ENCODE measurements at regions not wholly inside any gene's neighbourhood (a gene's known extent, or its start where the extent isn't known, plus 50 kb on each side); places are given as distances from the start of the nearest gene placed in this dataset.
"Not testable (repeated sequence)": the region's sequence is repeated elsewhere in the genome, so short reads cannot be mapped to it uniquely, and the experiment has no call there.

DNA sequence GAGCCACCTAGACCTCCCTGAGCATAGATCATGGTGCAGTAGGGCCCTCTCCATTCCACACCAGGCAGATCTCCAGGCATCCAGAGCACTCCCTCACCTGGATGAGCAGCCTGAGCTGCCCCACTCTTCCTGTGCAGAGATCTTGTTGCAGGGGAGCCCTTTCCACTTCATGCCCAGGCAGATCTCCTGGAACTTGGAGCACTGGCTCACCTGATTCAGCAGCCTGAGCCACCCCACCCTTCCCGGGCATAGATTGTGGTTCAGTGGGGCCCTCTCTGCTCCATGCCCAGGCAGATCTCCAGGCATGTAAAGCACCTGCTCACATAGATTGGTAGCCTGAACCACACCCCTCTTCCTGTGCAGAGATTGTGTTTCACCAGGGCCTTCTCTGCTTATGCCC lies 78.0 kb downstream of the SEC16B start:
- no peak for DNase-seq

GRCh38 chr1:177890479-177890878 lies 79.4 kb downstream of the SEC16B start:
- no peak for DNase-seq

DNA sequence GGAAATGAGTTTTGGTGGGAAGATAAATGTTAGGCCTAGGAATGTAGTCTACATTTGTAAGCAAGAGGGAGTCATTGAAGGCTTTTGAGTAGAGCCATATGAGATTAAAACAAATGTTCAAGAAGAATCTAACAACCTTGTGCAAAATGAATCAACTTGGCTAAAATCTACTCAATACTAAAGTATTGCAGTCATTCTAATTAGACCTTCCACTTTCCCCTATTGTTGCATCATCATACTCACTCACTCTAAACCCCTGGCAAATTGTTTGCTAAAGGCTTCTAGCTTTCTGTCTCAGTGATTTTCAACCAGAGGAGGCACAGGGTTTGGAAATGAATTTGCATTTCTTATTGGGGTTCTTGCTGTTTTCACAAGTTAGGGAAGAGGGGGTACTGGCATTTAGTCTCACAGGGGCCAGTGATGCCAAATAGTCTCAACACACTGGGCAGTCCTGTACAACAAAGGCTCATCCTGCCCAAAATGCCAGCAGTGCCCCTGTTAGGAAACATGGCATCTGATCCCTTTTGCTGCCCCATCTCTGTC lies 85.3 kb downstream of the SEC16B start:
- no peak for DNase-seq

GRCh38 chr1:177883581-177883980 lies 86.3 kb downstream of the SEC16B start:
- DNase-seq = no peak

GRCh38 chr1:177880339-177880891 lies 89.4 kb downstream of the SEC16B start:
- no peak for DNase-seq

DNA sequence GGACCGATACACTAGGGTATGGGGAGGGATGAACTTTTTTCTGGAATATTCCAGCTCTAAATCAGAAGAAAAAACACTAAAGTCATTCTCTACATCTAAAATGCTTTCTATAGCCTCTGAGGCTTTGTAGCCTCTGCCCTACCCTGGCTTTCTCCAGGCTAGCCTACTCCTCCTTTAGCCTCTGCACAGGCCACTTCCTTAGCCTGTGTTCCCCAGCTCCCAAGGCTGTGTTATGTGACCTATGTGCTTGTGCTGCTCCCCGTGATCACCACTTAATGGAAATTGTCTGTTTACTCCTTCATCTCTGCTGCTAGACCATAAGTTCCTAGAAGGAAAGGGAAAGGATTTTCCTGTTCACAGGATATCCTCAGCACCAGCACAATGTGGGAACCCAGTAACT lies 92.8 kb downstream of the SEC16B start:
- DNase-seq = no peak

DNA sequence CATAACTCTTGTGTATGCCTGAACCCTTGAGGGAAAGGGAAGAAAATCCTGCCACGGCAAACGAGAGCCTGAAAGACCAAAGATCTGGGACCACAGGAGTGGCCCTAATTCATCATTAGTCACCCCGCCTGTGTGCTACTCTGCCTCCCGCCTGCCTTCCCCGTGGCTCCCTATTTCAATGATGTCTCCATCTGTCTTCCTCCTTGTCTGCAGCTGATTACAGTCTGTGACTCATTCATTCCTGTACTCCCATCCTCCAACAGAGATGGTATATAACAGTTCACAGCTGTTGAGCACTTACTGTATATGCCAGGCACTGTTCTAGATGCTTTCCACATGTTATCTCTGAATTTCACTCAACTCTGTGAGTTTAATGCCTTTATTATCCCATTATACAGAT lies 96.6 kb downstream of the SEC16B start:
- no peak for DNase-seq

GRCh38 chr1:177872308-177872900 lies 97.5 kb downstream of the SEC16B start:
- no peak for DNase-seq

DNA sequence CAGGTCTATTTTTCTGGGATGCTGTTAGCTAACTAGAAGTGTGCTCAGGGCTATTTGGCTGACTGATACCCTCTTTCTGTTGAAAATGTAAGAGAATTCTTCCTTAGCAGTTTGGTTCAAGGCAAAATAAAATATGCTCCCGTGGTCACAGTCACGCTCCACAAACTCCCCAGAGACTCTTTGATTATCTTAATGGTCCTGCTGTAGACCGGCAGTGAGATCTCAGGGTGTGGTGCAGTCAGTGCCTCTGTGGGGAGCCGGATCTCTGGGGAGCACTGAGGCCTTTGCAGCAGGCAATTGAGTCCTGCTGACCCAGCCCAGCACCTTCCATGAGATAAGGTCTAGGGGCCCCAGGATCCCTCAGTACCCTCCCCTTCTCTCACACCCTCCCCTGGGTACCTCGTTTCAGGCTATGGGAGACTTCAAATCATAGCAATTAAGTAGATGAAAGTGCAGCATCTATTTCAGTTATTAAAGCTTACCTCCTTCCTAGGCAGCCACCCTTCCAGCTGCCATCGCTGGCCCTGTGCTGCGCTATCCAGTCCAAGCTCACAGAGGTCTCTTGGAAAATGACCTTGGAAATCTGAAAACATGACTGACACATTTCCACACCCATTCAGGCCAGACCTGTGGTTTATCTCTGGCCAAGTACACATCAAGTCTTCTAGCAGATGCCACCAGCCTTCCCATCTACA lies 98.1 kb downstream of the SEC16B start:
- no peak for DNase-seq

DNA sequence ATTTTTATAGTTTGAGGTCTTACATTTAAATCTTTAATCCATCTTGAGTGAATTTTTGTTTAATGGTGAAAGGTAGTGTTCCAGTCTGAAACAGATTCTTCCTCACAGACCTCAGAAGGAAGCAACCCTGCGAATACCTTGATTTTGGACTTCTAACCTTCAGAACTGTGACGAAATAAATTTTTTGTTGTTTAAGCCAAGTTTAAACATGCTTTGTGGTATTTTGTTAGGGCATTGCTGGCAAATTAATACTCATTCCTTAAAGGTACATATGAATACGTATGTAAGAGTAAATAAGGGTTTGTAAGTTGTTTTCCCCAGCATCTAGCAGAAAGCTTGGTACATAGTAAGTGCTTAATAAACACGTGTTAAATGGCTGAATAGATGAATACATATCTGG lies 100.3 kb downstream of the SEC16B start:
- DNase-seq = no peak

DNA sequence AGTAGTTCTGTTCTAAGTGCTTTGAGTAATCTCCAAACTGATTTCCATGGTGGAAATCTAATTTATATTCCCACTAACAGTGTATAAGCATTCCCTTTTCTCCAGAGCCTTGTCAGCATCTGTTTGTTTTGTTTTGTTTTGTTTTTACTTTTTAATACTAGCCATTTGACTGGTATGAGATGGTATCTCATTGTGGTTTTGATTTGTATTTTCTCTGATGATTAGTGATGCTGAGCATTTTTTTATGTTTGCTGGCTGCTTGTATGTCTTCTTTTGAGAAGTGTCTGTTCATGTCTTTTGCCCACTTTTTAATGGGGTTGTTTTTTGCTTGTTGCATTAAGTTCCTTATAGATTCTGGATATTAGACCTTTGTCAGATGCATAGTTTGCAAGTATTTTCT lies 100.8 kb downstream of the SEC16B start:
- not testable (repeated sequence) for DNase-seq

DNA sequence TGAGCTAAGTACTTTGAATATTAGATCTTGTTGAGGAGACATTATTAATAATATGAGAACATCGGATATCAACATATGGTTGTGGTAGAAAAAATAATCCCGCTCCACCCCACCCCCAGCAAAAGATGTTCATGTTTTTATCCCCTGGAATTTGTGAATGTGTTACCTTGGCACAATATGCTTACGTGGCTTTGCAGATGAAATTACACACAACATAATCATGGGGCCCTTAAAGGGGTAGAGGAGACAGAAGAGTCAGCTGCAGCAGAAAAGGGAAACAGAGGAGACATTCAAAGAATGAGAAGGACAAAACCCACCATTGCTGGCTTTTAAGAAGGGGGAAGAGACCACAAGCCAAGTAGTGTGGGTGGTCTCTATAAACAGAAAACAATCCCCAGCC lies 104.1 kb downstream of the SEC16B start:
- no peak for DNase-seq

DNA sequence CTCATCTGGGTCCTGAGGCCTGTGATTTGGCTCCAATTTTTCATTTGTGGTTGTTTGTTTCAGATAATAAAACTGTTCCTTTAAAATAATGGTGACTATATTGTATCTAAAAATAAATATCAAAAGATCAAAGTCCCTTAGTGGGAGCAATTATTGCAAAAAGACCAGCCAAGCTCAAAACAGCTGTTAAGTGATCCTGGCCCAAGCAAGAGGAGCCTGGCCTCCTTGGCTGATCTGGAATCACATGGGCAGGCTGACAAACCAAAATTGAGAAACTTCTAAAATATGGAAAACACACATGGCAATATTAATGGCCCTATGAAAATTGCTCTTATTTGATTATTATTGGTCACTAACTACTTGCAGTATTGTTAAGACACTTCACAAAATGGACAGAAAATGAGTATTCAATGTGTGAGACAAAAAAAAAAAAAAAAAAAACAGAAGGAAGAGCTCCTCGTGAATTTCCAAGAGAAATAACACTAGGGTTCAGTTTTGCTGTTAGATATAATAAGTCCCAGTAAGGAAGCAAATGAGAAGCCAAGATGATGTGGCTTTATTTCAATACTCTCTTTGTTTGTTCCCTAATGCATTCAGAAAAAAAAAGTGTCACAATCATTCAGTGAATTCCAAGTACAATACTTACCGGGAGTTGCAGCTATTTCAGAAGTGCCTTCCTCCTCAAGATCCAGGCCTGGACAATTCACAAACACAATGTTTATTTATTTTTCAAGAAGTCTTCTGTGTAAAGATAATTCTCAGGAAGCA lies 105.1 kb downstream of the SEC16B start:
- no peak for DNase-seq

DNA sequence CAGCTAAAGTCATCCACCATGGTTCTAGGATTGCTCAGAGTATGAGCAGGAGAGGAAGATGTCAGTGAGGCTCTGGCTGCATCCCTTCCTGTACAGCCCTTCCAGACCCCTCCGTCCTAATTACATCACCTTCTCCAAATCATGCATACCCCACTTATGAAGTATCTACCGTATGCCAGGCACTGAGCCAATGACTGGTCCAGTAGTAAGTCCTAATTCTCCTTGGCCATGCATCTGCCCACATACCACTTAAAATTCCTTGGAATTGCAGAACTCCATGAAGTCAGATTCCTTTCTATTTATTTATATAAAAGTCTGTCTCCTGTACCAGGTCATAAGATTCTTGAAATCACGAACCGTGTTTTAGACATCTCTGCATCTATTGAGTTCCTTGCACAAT lies 106.1 kb downstream of the SEC16B start:
- no peak for DNase-seq

DNA sequence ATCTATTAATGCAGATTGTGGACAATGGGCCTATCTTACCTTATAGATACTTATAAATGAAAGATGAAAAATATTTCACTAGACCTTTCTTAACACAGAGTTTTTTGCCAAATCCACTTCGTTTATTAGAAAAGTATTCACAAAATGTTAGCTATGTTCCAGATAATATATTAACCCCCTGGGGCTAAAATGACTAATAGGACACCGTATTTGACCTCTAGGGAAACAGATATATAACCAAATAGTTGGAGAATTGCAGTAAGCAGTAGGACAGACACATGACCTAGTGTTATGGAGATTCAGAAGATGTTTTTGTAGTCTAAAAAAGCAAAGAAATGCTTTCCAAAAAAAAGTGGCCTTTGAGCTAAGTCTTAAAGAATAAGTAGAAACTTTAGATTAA lies 106.9 kb downstream of the SEC16B start:
- DNase-seq = no peak

DNA sequence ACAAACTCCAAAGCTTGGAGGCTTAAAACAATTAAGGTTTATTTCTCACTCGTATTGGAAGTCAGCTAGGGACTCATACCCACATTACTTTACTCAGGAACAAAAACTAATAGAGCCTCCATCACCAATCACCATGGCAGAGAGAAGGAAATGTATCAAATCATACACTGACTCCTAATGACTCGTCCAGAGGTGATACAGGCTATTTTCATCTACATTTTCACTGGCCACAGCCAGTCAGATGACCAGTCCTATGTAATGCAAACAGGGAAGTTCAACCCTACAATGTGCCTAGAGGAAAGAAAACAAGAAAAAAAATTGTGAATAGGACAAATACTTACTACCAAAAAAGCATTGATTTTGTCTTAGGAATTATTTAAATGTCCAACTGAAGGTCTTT lies 110.3 kb downstream of the SEC16B start:
- DNase-seq = no peak

DNA sequence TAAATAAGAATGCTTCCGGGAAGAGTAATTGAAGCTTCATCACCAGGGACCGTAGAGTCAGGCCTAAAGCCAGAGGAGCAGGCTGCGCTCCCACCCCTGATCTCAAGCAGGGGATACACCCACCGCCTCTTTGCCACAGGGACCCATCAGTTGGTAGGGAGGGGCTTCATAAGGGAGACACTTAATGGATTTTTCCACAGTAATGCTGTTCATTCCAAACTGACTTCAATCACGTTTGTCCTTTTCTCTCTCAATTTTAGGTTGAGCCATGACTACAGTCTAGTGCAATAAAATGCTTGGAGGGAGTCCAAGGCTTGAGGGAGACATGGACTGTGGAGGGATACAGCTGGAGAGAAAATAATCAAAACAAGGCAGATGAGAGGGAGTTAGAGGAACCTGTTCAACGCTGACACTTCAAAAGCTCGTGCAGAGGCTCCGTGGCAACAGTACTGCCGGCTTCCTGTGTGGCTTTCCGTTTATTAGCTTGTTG lies 111.5 kb downstream of the SEC16B start:
- DNase-seq = no peak

GRCh38 chr1:177857285-177857684 lies 112.6 kb downstream of the SEC16B start:
- no peak for DNase-seq

DNA sequence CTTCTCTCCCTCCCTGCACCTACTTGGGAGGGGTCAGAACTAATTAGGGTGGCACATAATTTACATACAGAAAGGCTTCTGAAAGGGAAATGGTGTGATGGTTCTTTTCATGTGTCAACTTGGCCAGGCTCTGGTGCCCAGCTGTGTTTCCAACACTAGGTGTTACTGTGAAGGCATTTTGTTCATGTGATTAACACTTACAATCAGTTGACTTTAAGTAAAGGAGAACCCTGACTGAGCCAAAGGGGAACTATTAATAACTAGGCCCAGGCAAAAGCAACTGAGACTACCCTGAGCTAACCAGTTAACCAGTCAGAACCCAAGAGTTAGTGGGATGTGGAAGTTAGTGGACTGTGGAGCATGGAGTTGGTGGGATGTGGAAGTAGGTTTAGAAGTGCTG lies 114.9 kb downstream of the SEC16B start:
- no peak for DNase-seq

DNA sequence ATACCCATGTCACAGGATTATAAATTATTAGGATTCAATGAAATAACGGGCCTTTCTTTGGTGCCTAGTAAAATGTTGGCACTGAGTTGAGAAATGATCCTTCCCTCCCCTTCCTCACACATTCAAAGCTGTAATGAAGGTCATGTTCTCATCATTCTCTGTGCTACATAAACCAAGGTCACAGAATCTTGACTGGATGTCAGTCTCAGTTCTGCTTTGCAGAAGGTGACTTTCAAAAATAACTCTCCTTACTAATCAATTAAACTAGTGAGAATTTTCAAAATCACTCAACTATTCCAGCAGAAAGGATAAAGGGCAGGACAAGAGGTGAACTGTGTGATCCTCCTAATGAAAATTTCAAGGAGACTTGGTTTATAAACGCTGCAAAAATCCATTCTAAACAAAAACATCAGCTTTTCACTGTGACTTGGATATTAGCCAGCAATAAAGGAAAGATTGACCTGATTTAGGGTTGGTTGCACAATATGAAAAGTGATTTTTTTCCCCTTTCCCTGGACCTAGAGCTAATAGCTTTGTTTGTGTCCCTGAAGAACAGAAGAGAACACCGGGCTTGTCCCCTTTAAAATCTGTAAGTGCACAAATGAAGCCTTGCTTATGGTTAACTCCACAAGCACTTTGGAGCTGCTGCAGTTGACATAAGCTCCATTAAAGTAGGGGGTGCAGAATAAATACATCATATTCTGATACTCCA lies 120.1 kb downstream of the SEC16B start:
- DNase-seq = no peak

GRCh38 chr1:177849130-177849529 lies 120.7 kb downstream of the SEC16B start:
- DNase-seq = no peak

GRCh38 chr1:177848577-177848976 lies 121.3 kb downstream of the SEC16B start:
- DNase-seq = no peak

- DNase-seq = no peak
Observed at GRCh38 chr1:177847843-177848242, 122.0 kb downstream of the SEC16B start.

Measured in NCI-H1048 (cell line).